Activated CD4-positive, alpha-beta T cell treated with anti-CD3 and anti-CD28 coated beads, Interleukin-2, amount 50 U/mL, for 48 hours (primary cell): ENCODE measurements at regions not wholly inside any gene's neighbourhood (a gene's known extent, or its start where the extent isn't known, plus 50 kb on each side); places are given as distances from the start of the nearest gene placed in this dataset.

Experiments used
- DNase-seq, 2 experiments: peaks; one replicate each; pipeline ENCODE4 v3.0.0-alpha.2; 2020

DNA sequence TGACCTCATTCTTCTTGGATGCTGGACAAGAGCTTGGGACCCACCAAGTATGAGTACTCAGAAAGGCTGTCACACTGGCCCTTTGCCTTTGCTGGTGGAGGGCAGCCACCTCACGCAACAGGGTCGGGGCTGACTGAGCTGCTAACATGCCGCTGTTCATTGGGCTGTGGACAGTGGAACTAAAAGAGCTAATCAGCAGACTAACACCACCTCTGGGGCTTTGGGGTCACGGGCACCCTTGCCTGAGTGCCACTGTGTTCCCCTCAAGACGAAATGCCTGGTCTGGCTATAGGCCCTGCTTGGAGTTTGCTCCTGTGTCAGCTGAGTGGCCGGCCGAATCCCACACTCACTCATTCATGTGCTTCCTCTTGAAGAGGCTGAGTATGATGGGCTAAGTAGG lies 559.6 kb downstream of the SPRY1 start:
- DNase-seq: no peak

DNA sequence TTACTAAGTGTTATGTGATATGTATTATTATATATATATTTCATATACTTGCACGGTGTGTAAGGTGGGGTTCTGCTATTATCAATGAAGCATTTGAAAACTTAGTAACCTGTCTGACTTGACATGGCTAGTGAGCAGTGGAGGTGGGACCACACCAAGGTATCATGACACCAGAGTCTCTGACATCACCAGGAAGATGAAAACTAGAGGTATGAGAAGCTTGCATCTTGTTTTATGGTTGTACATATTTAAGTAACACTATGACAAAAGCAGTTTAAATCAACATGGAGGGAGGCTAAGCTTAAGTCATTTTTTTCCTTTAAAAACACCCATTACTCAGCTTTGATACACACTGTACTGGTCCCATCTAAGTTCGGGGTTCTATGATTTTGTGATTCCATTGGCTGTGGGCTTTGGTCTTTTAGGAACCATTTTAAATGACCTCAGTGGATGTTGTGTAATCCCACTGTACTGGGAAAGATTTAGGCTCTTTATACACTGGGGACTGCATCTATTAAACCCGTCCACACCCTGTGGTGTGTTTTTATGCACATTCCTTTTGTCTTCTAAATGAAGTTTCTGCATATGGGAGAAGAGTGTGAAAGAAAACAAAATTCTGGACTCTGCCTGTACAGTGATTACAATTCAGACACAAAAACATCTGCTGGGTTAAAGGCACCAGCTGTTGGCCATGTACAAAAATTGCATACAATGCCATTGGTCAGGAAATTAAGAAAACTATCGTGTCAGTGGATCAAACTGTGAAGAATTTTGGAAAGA lies 570.6 kb downstream of the SPRY1 start:
- DNase-seq: no peak

DNA sequence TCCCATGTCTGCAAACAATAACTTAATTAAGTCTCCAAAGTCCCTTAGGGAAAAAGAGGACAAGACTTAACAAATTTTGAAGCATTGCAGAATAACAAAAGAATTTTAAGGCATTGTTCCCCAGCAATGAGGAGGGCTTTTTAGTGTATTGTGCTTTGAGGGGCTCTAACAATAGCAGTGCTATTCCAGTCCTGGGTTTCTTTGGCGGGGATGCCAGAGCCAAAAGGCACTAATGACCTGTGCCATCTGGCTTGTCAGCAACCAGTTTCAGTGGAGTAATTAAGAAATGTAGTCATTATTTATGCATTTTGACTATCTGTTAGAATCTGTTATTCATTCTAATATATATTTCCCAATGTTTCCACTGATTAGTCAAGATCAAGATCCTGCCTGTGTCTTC lies 575.4 kb downstream of the SPRY1 start:
- no peak for DNase-seq

DNA sequence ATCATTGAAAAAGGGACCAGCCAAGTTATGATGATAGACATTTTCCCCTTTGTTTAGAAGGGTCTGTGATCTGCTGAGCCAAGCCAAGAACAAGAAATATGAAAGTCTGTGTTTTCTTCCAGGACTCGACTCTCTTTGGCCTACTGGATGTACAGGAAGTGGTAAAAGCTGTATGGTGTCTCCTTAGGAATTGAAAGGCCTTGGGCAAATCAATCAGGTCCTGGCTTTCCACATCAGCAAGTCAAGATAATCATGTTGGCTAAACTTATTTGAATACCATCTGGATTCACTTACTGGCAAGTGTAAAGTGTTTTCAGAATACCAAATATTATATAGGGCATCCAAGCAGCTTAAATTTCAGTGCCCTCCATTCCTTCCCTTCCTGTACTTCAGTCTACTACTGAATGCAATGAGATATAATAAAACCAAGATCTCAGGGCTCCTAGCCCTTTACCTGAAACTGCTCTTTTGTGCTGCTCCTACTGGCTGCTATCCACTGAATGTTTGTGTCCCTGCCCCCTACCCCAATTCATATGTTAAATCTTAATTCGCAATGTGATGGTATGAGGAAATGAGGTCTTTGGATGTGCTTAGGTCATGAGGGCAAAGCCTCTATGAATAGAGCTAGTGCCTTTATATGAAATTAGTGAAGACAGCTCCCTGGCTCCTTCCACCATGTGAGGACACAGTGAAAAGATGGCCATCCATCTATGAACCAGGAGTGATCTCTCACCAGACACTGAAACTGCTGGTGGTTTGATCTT lies 578.0 kb downstream of the SPRY1 start:
- DNase-seq: no peak

DNA sequence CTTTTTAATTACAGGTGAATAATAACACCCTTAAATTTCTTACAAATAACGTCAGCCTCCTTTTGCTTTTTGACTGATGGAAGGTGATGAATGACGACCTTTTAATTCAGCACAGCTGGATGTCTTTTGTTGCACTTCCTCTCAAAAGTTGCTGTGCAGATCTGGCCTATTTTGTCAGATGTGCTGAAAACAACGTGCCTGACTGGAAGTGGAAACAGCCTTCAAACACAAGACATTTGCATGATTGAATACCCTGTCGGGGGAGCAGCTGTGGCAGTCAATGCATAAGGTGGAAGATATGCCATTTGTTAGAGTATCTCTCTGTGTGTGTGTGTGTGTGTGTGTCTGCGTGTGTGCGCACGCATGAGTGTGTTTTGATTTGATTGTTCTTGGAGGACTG lies 579.7 kb downstream of the SPRY1 start:
- DNase-seq: no peak

DNA sequence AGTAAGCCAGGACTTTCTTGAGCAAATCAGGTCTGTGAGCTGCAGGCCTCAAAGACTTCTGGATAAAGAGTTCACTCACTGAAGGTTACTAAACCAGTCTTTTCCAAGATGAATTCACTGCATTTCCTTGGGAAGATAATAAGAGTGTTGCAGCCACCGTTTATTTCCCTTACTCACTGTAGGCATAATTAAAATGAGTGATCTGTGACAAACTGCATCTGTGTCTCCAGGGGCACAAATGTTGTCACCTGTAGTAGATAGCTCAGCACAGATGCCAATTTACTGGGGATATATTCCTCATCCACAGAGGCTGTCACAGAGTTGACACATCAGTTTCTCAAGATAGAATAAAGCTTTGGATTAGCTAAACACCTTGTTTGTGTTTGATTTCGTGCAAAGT lies 580.2 kb downstream of the SPRY1 start:
- no peak for DNase-seq

DNA sequence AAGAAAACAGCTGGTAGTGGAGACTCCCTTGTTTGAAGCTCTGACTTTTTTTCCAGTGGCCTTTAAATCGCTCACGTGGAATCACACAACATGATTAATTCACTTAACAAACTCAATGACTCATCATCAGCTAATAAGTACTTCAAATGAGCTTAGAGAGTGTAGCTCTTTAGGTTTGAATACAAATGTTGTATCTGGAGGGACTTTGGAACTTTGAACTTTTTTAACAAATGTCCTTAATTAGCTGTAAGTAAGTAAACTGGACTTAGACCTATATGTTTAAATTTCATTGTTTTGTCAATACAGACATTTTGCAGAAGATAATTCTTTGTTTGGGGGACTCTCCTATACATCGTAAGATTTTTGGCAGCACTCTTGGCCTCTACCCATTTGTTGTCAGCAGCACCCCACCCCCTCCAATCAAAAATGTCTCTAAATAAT lies 581.1 kb downstream of the SPRY1 start:
- DNase-seq: no peak

DNA sequence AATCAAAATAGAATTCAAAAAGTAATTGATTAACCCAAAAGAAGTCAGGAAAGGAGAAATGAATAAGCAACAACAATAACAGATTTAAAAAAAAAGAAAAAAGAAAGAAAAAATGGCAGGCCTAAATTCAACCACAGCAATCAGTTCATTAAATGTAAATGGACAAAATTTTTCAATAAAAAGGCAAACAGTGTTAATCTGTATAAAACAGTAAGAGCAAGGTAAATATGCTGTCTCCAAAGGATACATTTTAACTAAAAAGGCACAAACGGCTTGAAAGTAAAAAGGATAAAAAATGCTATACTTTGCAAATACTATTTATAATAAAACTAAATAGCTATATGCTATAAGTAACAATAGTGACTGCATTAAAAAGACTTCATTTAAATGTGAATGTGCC lies 582.0 kb downstream of the SPRY1 start:
- DNase-seq: no peak

DNA sequence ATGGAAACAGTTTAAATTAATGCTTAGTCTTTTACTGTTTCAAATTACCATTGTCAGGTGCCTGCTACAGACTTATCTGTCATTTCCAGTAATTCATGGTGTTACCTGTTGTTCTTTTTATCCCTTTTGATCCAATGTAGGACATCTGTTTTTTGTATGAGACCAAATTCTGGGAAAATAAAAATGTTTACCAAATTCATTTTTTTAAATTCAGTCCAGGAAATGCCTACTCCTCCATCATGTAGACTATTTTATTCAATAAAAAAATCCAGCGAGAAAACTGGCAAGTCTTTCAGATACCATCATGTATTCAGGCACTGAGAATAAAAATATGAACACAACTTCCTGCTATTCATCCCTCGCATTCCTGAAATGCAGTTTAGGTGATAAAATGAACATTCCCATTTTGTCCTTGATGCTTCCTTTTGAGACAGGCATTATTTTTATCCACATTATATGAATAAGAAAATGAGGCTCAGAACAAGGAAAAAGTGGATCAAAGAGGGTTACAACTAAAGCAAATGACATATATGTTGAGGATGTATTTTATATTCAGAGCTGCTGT lies 584.2 kb downstream of the SPRY1 start:
- DNase-seq: no peak

DNA sequence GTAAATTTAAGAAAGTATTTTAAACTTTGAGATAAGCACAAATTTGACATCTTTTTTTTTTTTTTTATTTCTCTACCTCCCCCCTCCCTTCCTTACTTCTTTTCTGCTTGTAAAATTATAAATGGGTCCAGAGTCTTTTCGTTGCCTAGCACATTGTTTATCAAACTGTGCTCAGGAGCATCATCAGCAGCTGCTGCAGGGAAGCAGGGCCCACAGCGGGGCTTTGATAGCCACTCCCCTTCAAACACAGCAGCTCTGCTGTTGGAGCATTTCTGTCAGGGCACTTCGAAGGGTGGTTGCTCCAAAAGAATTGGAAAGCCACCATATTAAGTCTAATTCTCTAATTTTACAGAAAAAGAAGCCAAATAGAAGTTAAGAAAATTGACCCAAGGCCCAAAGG lies 588.3 kb downstream of the SPRY1 start:
- DNase-seq: no peak

DNA sequence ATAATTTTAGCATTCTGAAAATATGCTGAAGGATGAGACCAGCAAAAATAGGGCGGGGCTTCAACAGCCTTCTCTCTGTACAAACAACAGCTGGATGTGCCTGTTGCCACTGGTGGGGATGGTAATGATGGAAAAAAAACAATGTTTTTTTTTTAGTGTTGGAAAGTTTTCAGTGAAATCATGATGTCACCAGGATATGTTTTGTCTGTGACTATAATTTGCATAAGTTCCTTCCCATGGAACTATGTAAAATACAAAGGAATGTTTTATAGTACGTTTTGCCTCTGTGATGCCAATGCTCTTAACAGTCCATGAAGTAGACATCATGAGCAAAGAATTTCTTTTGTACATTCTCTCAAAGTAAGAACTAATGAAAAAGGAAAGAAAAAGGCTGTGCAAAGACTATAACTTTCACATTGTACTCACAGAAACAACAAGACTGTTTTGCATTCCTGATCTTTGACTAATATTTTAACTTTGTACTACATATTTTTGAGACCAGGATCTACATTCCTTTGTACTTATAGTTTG lies 589.7 kb downstream of the SPRY1 start:
- DNase-seq: no peak

DNA sequence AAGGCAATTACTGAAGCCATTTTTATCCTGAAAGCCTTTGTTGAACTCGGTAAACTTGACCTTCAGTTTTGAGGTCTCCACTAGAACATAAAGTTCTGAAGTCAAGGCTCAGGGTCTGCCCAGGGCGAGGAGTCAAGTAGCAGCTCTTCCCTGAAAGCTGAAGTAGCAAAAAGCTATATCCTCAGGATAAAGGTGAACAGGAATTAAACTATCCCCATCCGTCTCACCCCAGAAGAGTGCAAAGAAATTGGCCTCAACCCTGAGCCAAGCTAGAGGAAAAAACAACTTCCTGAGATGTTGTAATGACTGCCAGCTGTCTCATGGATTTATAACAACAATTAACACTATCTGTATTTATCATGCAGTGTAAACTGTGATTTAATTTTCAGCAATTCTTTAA lies 590.8 kb downstream of the SPRY1 start:
- no peak for DNase-seq

DNA sequence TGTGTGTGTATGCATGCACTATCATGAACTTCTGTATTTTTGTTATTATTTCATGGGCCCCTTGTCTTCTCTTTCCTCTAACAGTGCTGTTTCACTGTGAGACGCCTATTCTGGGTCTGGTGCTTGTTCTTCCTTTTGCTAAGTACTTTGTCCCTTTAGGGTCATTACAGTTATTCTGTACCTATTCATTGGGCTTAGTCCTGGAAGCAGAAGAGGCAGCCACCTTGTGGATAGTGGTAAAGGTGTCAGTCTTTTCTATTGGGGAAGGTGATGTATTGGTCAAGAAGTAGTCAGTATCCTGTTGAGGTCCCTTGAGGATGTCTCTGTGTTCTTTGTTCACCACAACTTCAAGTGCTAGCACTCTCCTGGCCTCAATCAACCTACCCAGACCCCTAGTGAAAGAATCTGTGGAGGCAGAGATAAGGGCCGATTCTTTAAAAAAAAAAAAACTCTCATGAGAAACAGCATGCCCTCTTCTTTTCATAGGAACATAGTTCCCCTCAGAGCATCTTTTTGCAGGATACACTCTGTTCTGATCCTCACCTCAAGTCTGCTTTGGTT lies 593.8 kb downstream of the SPRY1 start:
- DNase-seq: no peak

DNA sequence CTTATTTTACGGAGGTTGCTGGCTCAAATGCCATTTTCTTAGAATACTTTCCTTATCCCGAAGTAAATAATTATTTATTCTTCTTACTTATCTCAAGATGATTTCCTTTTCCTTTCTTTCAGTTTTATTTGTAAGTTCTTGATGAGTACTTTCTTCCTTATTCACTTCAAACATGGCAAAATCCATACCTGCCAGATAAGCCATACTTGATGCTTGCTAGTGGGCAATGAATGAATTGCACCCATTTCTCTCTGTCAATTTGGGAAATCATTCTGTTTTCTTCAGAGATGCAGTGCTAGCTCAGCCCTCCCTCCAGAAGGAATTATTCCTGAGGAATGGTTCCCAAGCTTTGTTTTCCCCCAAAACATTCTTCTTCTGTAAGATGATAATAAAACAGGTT lies 598.3 kb downstream of the SPRY1 start:
- no peak for DNase-seq

DNA sequence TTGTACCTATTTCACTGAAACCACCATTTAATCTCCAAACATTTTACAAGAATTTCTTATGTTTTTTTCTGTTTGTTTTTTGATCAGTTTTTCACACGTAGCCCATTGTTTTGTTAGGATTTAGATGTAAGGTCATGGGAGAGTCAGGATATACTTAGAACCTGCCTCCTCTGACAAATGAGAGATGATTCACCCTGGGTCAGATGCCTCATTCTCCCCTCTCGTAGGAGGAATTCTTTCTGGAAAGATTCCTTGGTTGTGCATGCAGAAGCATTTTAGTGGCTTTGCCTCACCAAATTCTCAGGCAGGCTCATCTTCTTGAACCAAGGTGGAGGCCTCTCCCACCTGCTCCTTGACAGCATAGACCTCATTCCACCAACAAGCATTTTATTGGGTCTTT lies 599.3 kb downstream of the SPRY1 start:
- no peak for DNase-seq

DNA sequence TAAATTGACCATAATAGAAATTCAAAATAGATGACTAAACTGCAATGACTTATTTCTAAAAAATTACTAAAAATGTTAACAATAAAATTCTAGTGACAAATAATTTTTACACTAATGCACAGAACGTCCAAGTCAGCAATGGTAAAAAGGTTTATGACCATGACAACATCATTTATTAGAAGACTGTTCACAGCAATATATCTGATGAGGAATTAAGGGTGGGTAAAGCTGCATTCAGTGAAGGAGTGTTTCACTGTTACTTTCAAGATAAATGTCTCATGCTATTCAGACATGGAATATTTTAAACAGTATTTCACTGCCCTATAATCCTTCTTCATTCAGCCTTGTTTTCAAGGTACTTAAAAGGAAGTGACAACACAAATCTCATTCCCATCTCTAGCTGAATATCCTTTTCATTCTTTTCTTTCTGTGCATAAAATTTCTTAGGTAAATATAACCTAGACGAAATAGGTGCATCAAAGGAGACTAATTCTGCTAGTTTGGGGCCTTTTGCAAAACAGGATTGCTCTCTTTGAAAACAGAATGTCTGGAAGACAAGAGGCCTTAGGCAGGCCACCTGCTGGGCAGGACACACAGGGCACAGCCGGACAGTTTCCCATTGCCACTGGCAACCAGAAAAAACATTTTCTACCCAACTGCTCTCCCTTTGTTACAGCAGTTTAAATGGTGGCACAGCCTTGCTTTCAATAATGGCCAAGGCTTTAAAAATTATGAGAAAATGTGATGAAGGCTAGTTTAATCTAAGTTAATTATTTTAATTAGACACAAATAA lies 600.3 kb downstream of the SPRY1 start:
- no peak for DNase-seq

DNA sequence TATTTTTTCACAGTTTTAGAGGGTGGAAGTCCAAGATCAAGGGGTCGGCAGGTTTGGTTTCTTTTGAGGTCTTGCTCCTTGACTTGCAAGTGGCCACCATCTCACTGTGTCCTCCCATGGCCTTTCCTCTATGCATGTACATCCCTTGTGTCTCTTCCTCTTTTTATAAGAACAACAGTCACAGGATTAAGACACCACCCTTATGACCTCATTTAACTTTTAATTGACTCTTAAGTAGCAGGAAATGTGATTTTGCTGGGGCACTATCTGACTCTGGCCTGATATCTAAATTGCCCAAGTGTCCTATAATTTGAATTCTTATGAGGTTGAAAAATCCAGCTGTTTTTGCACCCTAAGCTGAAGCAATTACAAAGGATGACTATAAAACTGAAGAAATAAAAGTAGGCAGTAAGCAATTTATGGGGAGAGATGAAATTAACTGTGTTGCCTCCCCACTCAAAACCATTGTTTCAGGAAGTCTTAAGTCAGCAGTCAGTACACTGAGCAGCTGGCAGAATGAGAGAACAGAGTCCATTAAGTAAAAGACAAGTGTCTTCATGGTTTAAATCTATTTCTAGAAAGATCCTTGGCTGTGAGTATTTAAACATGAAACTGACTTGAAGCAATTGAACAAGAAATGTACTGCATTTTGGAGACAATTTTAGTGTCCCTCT lies 601.3 kb downstream of the SPRY1 start:
- DNase-seq: no peak

DNA sequence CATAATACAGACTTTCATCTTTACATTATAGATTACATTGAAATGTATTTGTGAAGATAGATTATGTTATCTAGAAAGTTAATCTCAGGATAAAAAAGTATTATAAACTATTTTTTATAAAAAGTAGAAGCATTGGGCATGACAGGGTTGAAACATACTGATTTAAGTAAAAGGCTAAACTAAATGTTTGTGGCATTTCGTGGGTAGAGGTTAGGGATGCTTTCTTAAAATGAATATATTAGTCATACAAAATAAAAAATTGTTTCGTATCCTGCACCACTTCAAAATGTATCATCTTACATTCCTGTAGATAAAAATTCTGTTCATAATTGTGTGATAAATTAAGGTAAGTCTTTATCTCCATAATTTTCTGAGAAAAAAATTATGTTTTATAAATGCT lies 603.6 kb downstream of the SPRY1 start:
- no peak for DNase-seq

DNA sequence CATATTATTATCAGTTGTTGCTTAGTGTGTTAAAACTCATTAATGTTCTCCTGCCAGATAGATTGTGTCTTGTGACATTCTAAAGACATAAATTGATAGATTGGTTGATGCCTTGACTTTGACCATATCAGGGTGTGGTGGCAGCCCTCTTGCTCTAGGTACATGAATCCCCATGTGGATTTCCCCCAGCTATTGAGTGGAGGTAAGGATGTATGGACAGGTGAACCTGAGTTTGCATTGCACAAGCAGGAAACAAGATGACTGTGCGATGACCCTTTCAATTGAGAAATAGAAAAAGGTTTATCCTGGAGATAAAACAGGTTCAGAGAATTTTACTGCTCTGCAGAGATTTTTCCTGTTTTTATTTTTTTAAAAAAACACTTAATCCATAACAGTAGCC lies 619.2 kb downstream of the SPRY1 start:
- no peak for DNase-seq

DNA sequence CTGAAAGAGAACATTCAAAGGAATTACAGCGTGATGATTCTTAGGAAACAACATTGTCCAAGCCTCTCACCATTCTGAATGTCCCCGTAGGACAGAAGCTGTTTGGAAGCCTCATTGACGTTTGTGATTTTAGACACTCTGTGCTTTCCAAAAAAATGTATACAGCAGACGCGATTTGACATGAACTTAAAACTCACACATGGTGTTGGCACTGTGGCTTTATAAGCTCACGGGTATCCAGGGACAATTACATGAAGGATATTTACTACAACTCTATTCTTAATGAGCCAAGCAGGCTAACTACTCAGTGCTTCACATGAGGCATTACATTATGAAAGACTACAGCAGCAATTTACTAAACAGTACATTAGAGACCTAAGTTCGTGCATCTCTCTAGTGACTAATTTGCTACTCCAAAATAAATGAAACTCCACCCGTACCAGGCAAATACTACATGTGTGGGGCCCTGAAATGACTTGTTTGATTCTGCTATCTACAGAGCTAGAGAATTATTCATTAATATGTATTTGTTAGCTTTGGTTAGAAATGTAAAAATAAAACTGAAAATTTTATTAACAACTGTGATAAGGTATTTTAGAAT lies 620.7 kb downstream of the SPRY1 start:
- no peak for DNase-seq
